AG10803 (cell line): ENCODE measurements at regions not wholly inside any gene's neighbourhood (a gene's known extent, or its start where the extent isn't known, plus 50 kb on each side); places are given as distances from the start of the nearest gene placed in this dataset.

Experiments
- DNase-seq: peaks from one replicate; pipeline ENCODE4 v3.0.0; 2010; ENCODE audit warnings: low read depth
- H3K4me3 ChIP-seq: 2 replicates; pipeline ENCODE4 v1.5.1; 2011; ENCODE audit warnings: mild to moderate bottlenecking, low read length, control low read depth
- CTCF ChIP-seq: conservative IDR thresholded peaks from 2 replicates; pipeline ENCODE4 v1.5.1; 2011; ENCODE audit warnings: mild to moderate bottlenecking, low read length, control low read depth, inconsistent platforms

DNA sequence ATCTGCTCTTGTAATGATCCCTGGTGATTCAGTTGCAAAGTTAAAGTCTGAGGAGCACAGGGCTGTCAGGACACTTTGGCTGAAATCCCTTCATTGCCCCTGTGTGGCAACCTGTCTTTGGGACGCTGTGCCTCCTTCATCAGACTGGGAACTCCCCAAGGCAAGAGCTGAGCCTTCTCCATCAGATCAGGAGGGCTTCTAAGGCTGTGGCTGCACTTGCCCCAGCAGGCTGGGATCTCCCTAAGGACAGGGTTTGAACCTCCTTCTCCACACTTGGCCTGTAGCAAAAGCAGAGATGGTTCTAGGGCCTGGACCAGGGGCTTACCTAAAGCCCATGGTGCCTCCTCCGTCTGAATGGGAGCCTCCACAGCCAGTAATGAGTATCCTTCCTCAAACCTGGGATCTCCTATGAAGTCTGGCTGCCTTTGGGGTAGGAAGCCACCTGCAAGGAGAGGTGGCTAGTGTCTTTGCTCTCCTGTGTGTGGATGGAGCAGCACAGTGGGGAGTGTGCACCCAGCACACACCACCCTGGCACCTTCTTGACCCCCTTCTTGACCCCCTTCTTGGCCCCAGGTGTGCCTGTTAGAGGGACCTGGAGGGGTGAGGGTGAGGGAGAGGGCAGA, 79.0 kb upstream of the NKD1 start:
- H3K4me3 ChIP-seq: no peak overlapping the region
- no peak for TF ChIP-seq CTCF
- no peak for DNase-seq

DNA sequence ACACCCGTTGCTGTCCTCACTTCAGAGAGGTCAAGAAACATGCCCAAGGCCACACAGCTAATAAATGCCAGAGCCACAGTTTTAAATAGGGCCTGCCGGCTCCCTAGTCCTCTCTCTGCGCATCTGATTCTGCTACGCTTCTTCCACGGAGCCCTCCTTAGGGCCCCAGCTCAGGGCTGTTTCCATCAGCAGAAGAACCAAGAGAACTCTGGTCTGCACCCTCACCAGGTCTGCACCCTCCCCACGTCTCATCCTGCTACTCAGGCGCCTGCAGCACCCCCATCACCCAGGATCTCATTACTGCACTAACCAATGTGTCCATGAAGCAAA, 79.5 kb upstream of the NKD1 start:
- no peak for TF ChIP-seq CTCF
- H3K4me3 ChIP-seq: no peak overlapping the region
- no peak for DNase-seq

GRCh38 chr16:50467943-50468748, 80.0 kb upstream of the NKD1 start:
- no peak for DNase-seq
- no peak for TF ChIP-seq CTCF
- peak overlapping the region; percentile 7; the same call in 1 of the 2 replicates for H3K4me3 ChIP-seq

DNA sequence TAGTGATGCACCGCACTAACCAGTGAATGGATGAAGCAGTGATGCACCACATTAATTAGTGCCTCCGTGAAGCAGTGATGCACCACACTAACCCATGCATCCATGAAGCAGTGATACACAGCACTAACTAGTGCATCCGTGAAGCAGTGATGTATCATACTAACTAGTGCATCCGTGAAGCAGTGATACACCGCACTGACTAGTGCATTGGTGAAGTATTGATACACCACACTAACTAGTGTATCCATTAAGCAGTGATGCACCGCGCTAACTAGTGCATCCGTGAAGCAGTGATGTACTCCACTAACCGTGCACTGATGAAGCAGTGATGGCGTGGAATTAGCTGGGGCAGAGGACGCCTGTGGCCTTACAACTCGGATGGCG, 80.6 kb upstream of the NKD1 start:
- no peak overlapping the region for H3K4me3 ChIP-seq
- TF ChIP-seq CTCF: no peak
- DNase-seq: no peak

- no peak for DNase-seq
- H3K4me3 ChIP-seq: no peak overlapping the region
- no peak for TF ChIP-seq CTCF
Observed at GRCh38 chr16:50466170-50466569, 82.0 kb upstream of the NKD1 start.

GRCh38 chr16:50464325-50465290, 83.6 kb upstream of the NKD1 start:
- no peak for DNase-seq
- H3K4me3 ChIP-seq: no peak overlapping the region
- TF ChIP-seq CTCF: no peak
